Stomach (tissue), 8 donors: ENCODE measurements at regions not wholly inside any gene's neighbourhood (a gene's known extent, or its start where the extent isn't known, plus 50 kb on each side); places are given as distances from the start of the nearest gene placed in this dataset.

Source experiments
- DNase-seq, 2 donors: peaks; one replicate each; pipeline versions ENCODE4 v3.0.0 to v3.0.0-alpha.2; 2013 to 2019
- H3K27ac ChIP-seq, 5 donors: fragments of 200-600 bp in 4 of 5; sonication (generic) in 4 of 5; one replicate each; pipeline ENCODE4 v1.5.1; 2013 to 2019; ENCODE audit warnings: mild to moderate bottlenecking in 1 of 5, moderate library complexity in 1 of 5
- H3K27me3 ChIP-seq, 3 donors: fragments of 200-600 bp; sonication (generic); one replicate each; pipeline ENCODE4 v1.5.1; 2017 to 2019; ENCODE audit warnings: mixed run types in 1 of 3
- H3K36me3 ChIP-seq, 4 donors: fragments of 200-600 bp; sonication (generic); 1 replicate in 3 of 4; 2 replicates in 1 of 4; pipeline ENCODE4 v1.5.1; 2016 to 2019
- H3K4me1 ChIP-seq, 4 donors: fragments of 200-600 bp; sonication (generic); one replicate each; pipeline ENCODE4 v1.5.1; 2016 to 2019
- H3K4me3 ChIP-seq, 4 donors: fragments of 200-600 bp; sonication (generic) in 3 of 4; one replicate each; pipeline ENCODE4 v1.5.1; 2016 to 2019; ENCODE audit warnings: mild to moderate bottlenecking in 1 of 4
- H3K9me3 ChIP-seq, 4 donors: fragments of 200-600 bp; sonication (generic); one replicate each; pipeline ENCODE4 v1.5.1; 2016 to 2019
- EP300 ChIP-seq: sonication (generic); formaldehyde crosslinking; IDR thresholded peaks from one replicate; pipeline ENCODE4 v1.6.1; 2017; ENCODE audit warnings: antibody characterized with exemption
- POLR2A ChIP-seq, 4 donors: fragments of 450-650 bp; IDR thresholded peaks; one replicate each; pipeline ENCODE4 v1.6.1; 2016; ENCODE audit warnings: antibody characterized with exemption in 4 of 4, control low read depth in 2 of 4, mild to moderate bottlenecking in 1 of 4, moderate library complexity in 1 of 4
- POLR2AphosphoS5 ChIP-seq, 3 donors: sonication (generic); formaldehyde crosslinking; IDR thresholded peaks; one replicate each; pipeline ENCODE4 v1.6.1; 2016; ENCODE audit warnings: antibody characterized with exemption in 3 of 3
- WGBS, 5 donors: extraction: QIAGEN DNeasy Blood & Tissue Kit in 3 of 5; methylation state at CpG; one replicate each; pipeline versions ENCODE4 v1.1.5 to v1.1.7; 2013 to 2018; 5-methylcytosine and 5-hydroxymethylcytosine counted together
- intact Hi-C: fragments of 100-400 bp; cut with DNase I; formaldehyde crosslinking; loops from one replicate; pipeline ENCODE4 v1.15.1; 2023; ENCODE audit warnings: low total_unique reads
- TF ChIP-seq, protein P1 (sequence below), 7 experiments: fragments of 450-650 bp in 4 of 7; fragments of 200-600 bp in 3 of 7; sonication (generic) in 3 of 7; IDR thresholded peaks; one replicate each; pipeline ENCODE4 v1.5.1; 2016 to 2019; ENCODE audit warnings: antibody characterized with exemption in 7 of 7, control low read depth in 2 of 7, mild to moderate bottlenecking in 1 of 7
- donor health status: healthy with polysubstance abuse.
- donor health status: Bipolar disorder and iron deficiency.
- donor health status: healthy.

DNA sequence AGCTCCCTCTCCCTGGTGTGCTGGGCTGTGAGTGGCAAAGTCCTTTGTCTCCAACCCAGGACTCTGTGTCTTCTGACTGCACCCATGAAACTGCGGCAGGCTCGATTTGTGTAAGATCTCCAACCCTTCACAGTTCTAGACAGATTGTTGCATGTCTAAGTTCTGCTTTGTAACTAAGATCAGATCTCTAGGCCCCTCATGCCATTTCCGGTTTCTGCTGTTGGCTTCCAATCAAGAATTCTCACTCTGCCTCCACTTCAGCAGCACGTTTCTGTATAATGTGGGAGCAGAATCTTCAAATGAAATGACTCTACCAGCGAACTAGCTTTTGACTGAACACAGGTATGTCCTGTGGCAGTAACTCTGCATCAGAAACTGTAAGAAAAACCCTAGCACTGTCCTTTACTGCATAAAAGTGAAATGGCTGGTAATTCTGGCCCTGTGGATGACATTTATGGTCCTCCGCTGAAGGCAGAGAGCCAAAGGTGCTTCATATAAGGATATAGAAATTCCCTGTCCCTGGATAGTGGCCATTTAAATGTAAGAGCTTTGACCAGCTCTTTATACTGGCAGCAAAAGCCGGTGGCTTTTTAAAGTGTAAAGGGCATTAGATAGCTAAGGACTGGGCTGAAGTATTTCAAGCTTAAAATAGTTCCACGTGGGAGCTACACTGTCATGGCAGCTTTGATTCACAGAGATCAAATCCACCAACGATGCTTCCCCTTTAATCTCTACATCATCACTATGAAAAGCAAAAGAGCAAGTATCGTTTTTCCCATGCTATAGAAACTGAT is 319.0 kb upstream of the CDH6 start:
- Histone ChIP-seq H3K27ac (no peak overlapping the region), H3K36me3 (no peaks in the 10 kb centered on the region), H3K27me3 (no peaks in the 10 kb centered on the region), H3K9me3 (no peaks in the 10 kb centered on the region), H3K4me1 (no peaks in the 10 kb centered on the region), H3K4me3 (no peak overlapping the region)
- DNase-seq, result no peak
- TF ChIP-seq EP300 (no peak), POLR2AphosphoS5 (IDR thresholded peaks at IDR 0.05) (no peak), POLR2A (IDR thresholded peaks at IDR 0.05) (no peak)
- TF ChIP-seq, protein P1, sequence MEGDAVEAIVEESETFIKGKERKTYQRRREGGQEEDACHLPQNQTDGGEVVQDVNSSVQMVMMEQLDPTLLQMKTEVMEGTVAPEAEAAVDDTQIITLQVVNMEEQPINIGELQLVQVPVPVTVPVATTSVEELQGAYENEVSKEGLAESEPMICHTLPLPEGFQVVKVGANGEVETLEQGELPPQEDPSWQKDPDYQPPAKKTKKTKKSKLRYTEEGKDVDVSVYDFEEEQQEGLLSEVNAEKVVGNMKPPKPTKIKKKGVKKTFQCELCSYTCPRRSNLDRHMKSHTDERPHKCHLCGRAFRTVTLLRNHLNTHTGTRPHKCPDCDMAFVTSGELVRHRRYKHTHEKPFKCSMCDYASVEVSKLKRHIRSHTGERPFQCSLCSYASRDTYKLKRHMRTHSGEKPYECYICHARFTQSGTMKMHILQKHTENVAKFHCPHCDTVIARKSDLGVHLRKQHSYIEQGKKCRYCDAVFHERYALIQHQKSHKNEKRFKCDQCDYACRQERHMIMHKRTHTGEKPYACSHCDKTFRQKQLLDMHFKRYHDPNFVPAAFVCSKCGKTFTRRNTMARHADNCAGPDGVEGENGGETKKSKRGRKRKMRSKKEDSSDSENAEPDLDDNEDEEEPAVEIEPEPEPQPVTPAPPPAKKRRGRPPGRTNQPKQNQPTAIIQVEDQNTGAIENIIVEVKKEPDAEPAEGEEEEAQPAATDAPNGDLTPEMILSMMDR (IDR thresholded peaks at IDR 0.05), result no peak
- intact Hi-C loops, result no loop called here
- WGBS, 5 donors, result 60 to 77% (median 71%) methylated on average over 10 of the region's 10 CpGs

DNA sequence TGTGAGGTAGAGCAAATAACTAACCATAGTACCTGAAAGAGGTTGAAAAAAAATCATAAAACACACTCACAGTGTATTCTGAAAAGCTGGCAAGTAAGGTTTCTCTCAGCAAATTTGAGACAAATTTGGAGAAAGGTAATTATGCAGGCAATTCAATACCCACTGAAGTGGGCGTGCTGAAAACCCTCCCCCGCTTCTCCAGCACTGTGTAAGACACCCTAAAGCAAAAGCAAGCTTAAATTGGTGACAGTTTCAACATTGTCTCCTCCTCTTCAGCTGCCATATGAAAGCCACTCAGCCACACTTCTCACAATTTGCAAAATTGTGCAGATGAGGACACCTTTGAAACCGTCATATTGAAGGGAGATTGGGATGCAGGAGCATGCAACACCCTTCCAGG is 322.3 kb upstream of the CDH6 start:
- intact Hi-C loops, result no loop called here
- Histone ChIP-seq H3K27ac (no peak overlapping the region), H3K36me3 (no peaks in the 10 kb centered on the region), H3K4me3 (no peak overlapping the region), H3K4me1 (no peaks in the 10 kb centered on the region), H3K9me3 (no peaks in the 10 kb centered on the region), H3K27me3 (no peaks in the 10 kb centered on the region)
- no peak for DNase-seq
- WGBS, 5 donors, result 64 to 79% (median 73%) methylated on average over 2 to 3 of the region's 3 CpGs
- TF ChIP-seq POLR2AphosphoS5 (IDR thresholded peaks at IDR 0.05) (no peak), EP300 (no peak), POLR2A (IDR thresholded peaks at IDR 0.05) (no peak)
- TF ChIP-seq, protein P1 (IDR thresholded peaks at IDR 0.05), result no peak

DNA sequence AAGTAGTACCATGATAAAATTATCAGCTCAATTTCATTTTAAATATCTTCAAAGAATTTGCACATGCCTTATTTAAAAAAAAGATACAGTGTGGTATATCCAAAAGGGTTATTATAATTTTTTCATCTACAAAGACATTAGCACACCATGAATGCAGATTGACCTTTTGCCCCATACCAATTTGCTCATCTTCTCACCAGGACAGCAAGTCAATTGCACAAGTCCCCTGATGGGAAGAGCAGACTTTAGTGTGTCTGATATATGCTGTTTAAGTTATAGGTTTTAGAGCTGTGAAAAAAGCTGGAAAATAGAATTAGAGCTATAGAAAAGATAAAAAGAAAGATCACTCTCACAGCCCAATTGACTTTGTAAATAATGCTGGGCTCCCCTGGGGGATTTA is 325.8 kb upstream of the CDH6 start:
- DNase-seq, result no peak
- intact Hi-C loops, result no loop called here
- no peaks in the 10 kb centered on the region for H3K4me1 ChIP-seq
- H3K36me3 ChIP-seq, result no peaks in the 10 kb centered on the region
- no peak overlapping the region for H3K4me3 ChIP-seq
- no peaks in the 10 kb centered on the region for H3K27me3 ChIP-seq
- H3K27ac ChIP-seq, result no peak overlapping the region
- TF ChIP-seq POLR2AphosphoS5 (IDR thresholded peaks at IDR 0.05) (no peak), POLR2A (IDR thresholded peaks at IDR 0.05) (no peak), EP300 (no peak)
- TF ChIP-seq, protein P1 (IDR thresholded peaks at IDR 0.05), result no peak
- no peaks in the 10 kb centered on the region for H3K9me3 ChIP-seq

DNA sequence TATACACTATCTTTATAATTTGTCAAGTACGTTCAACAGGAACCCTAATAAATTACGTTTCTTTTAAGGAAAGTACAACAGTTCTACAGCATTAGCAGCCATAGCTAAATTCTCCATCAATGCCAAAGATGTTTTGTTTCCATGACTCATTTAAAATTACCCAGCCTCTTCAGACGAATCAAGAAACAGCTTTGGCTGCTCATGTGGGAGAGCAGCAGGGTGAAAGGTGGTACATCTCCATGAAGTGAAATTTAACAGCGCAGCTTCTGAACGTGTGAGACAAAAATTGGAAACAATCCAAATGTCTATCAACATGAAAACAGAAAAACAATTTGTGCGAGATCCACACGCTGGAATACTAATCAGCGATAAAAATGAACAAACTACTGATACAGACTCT is 327.3 kb upstream of the CDH6 start:
- Histone ChIP-seq H3K36me3 (no peaks in the 10 kb centered on the region), H3K9me3 (no peaks in the 10 kb centered on the region), H3K27me3 (no peaks in the 10 kb centered on the region), H3K27ac (no peak overlapping the region), H3K4me3 (no peak overlapping the region), H3K4me1 (no peaks in the 10 kb centered on the region)
- intact Hi-C loops, result no loop called here
- no peak for TF ChIP-seq POLR2AphosphoS5 (IDR thresholded peaks at IDR 0.05)
- no peak for TF ChIP-seq EP300
- TF ChIP-seq POLR2A (IDR thresholded peaks at IDR 0.05), result no peak
- TF ChIP-seq, protein P1 (IDR thresholded peaks at IDR 0.05), result no peak
- DNase-seq, result no peak
- WGBS, 5 donors, result 73 to 84% (median 81%) methylated on average over 8 of the region's 8 CpGs
